K562 (cell line): ENCODE measurements at regions not wholly inside any gene's neighbourhood (a gene's known extent, or its start where the extent isn't known, plus 50 kb on each side); places are given as distances from the start of the nearest gene placed in this dataset.

Source experiments
- ATAC-seq: fragments of 200-7000 bp; cut with Tn5 transposase; 3 replicates; pipeline ENCODE4 v1.9.1; 2020; ENCODE audit warnings: moderate library complexity
- BruUV-seq: library from RNA; stranded (reverse); fragments of 400-500 nt; replicated peaks from 2 replicates; lab custom pipeline; 2021; lab: Mats Ljungman, UMichigan
- CTCF ChIA-PET: fragments of 300-600 bp; formaldehyde crosslinking; extraction: SDS; loops from one replicate; lab custom pipeline; 2021; ENCODE audit warnings: low intra/inter-chr PET ratio; lab: Yijun Ruan, JAX
- POLR2A ChIA-PET: fragments of 300-600, 350-650 bp; sonication (Branson Sonifier 250); formaldehyde crosslinking; extraction: SDS; loops from one replicate; lab custom pipeline; 2021; ENCODE audit warnings: antibody characterized with exemption, inconsistent platforms; lab: Yijun Ruan, JAX
- DNase-seq, 4 experiments: peaks; one replicate each; pipeline versions ENCODE4 v3.0.0 to v3.0.0-alpha.2; 2011 to 2018; ENCODE audit warnings: low spot score in 3 of 4, mixed read lengths in 3 of 4; ENCODE audit errors: extremely low read depth in 1 of 4
- FAIRE-seq: peaks from 2 replicates; lab custom pipeline; 2011; peaks lifted over from hg19 to GRCh38; lab: Jason Lieb, UNC
- H2AFZ ChIP-seq: 2 replicates; pipeline ENCODE4 v1.6.0; 2011; ENCODE audit warnings: low read depth, low read length, control low read depth, inconsistent platforms
- H3K27ac ChIP-seq: fragments of 200-600 bp; 3 replicates; pipeline ENCODE4 v1.8.0; 2011; ENCODE audit warnings: low read depth, mild to moderate bottlenecking, control low read depth, inconsistent platforms, low read length, moderate library complexity, mixed read lengths; ENCODE audit errors: extremely low read depth
- H3K27me3 ChIP-seq, 2 experiments: fragments of 300-600 bp in 1 of 2; 2 replicates in 1 of 2; 3 replicates in 1 of 2; pipeline versions ENCODE4 v1.6.0 to v1.8.0; 2011; ENCODE audit warnings: inconsistent platforms in 2 of 2, low read length in 2 of 2, mild to moderate bottlenecking in 1 of 2, mixed read lengths in 1 of 2, moderate library complexity in 1 of 2; ENCODE audit not compliant: control insufficient read depth in 2 of 2, insufficient read depth in 2 of 2
- H3K36me3 ChIP-seq: fragments of 300-600 bp; 3 replicates; pipeline ENCODE4 v1.8.0; 2011; ENCODE audit warnings: mild to moderate bottlenecking, low read length, inconsistent platforms; ENCODE audit not compliant: control insufficient read depth, insufficient read depth
- H3K4me1 ChIP-seq, 2 experiments: fragments of 200-600 bp in 1 of 2; replicated peaks in 1 of 2; 2 replicates in 1 of 2; 3 replicates in 1 of 2; pipeline versions ENCODE4 v1.5.1 to v1.8.0; 2011; ENCODE audit warnings: inconsistent platforms in 2 of 2, low read length in 2 of 2, mild to moderate bottlenecking in 1 of 2, mixed read lengths in 1 of 2, moderate library complexity in 1 of 2; ENCODE audit not compliant: control insufficient read depth in 2 of 2, insufficient read depth in 2 of 2
- H3K4me2 ChIP-seq: 2 replicates; pipeline ENCODE4 v1.6.1; 2011; ENCODE audit warnings: low read length, control low read depth, inconsistent platforms, mixed read lengths; ENCODE audit not compliant: insufficient read depth
- H3K4me3 ChIP-seq: fragments of 200-600 bp; sonication (generic), shearing (Covaris generic); 2 replicates; pipeline ENCODE4 v1.5.1; 2016; ENCODE audit warnings: control low read depth, inconsistent platforms
- H3K79me2 ChIP-seq: fragments of 200-600 bp; 3 replicates; pipeline ENCODE4 v1.8.0; 2011; ENCODE audit warnings: low read length, inconsistent platforms; ENCODE audit not compliant: control insufficient read depth, insufficient read depth
- H3K9ac ChIP-seq, 2 experiments: 2 replicates each; pipeline versions ENCODE4 v1.6.0 to v1.6.1; 2011; ENCODE audit warnings: low read depth in 2 of 2, low read length in 2 of 2, control low read depth in 1 of 2, inconsistent platforms in 1 of 2, mild to moderate bottlenecking in 1 of 2, mixed read lengths in 1 of 2; ENCODE audit not compliant: insufficient read depth in 1 of 2
- H3K9me1 ChIP-seq: one replicate; pipeline ENCODE4 v1.6.0; 2011; ENCODE audit warnings: inconsistent platforms, mild to moderate bottlenecking, low read length, moderate library complexity; ENCODE audit not compliant: control insufficient read depth, insufficient read depth
- H3K9me3 ChIP-seq: replicated peaks from 2 replicates; pipeline ENCODE4 v1.5.1; 2011; ENCODE audit warnings: low read depth, low read length, inconsistent platforms; ENCODE audit not compliant: control insufficient read depth, insufficient read depth
- H4K20me1 ChIP-seq: replicated peaks from 2 replicates; pipeline ENCODE4 v1.6.1; 2011; ENCODE audit warnings: low read length, inconsistent platforms, mixed read lengths; ENCODE audit not compliant: control insufficient read depth, insufficient read depth
- ARID1B ChIP-seq: fragments of 450-650 bp; IDR thresholded peaks from 2 replicates; pipeline ENCODE4 v1.6.1; 2016; ENCODE audit warnings: antibody characterized with exemption, mild to moderate bottlenecking, inconsistent platforms
- ATF7 ChIP-seq: fragments of 450-650 bp; IDR thresholded peaks from 2 replicates; pipeline ENCODE4 v1.7.1; 2014; ENCODE audit warnings: mild to moderate bottlenecking, moderate library complexity
- BCL6 ChIP-seq: fragments of 250-450 bp; sonication (Bioruptor Pico); IDR thresholded peaks from 2 replicates; pipeline ENCODE4 v1.4.0; 2020
- CBFA2T3 ChIP-seq: fragments of 450-650 bp; IDR thresholded peaks from 2 replicates; pipeline ENCODE4 v1.6.1; 2017
- CLOCK ChIP-seq: fragments of 250-450 bp; sonication (Bioruptor Pico); IDR thresholded peaks from 2 replicates; pipeline ENCODE4 v1.4.0; 2020; ENCODE audit warnings: mild to moderate bottlenecking, moderate library complexity, borderline replicate concordance
- EP400 ChIP-seq: fragments of 450-650 bp; IDR thresholded peaks from 2 replicates; pipeline ENCODE4 v1.6.1; 2017; ENCODE audit warnings: antibody characterized with exemption, mild to moderate bottlenecking, moderate library complexity
- PBX2 ChIP-seq, 2 experiments: IDR thresholded peaks in 1 of 2; conservative IDR thresholded peaks in 1 of 2; 2 replicates each; pipeline ENCODE4 v1.6.1; 2016; ENCODE audit warnings: low read depth in 2 of 2, mild to moderate bottlenecking in 1 of 2, missing compliant biosample characterization in 1 of 2, missing genetic modification characterization in 1 of 2, moderate library complexity in 1 of 2
- RBFOX2 ChIP-seq: fragments of 200-400 bp; formaldehyde crosslinking; IDR thresholded peaks from 2 replicates; pipeline ENCODE4 v1.6.1; 2017; ENCODE audit warnings: low read depth, mild to moderate bottlenecking, low read length, moderate library complexity
- RCOR1 ChIP-seq, 2 experiments: IDR thresholded peaks; 2 replicates each; pipeline ENCODE4 v1.6.1; 2012; ENCODE audit warnings: low read depth in 2 of 2, low read length in 2 of 2, borderline replicate concordance in 1 of 2, improper control_type of control experiment in 1 of 2
- ZNF316 ChIP-seq: fragments of 450-650 bp; IDR thresholded peaks from 2 replicates; pipeline ENCODE4 v1.6.1; 2016
- ZNF511 ChIP-seq: sonication (generic); formaldehyde crosslinking; IDR thresholded peaks from 2 replicates; pipeline ENCODE4 v1.8.0; 2022; ENCODE audit warnings: mild to moderate bottlenecking, missing genetic modification reagents
- ZNF592 ChIP-seq: fragments of 450-650 bp; IDR thresholded peaks from 2 replicates; pipeline ENCODE4 v1.6.1; 2017; ENCODE audit warnings: antibody characterized with exemption, mild to moderate bottlenecking
- WGBS: fragments of 100-300 bp; shearing (Covaris generic); methylation state at CpG from one replicate; pipeline ENCODE4 v1.1.6; 2016; ENCODE audit warnings: low coverage, mixed read lengths; ENCODE audit not compliant: insufficient coverage; ENCODE audit errors: missing lambda C conversion rate; 5-methylcytosine and 5-hydroxymethylcytosine counted together
- in situ Hi-C: fragments of 300-500 bp; cut with MboI; formaldehyde crosslinking; loops from 4 replicates; pipeline ENCODE4 v1.15.0; 2018; ENCODE audit warnings: inconsistent platforms, mixed read lengths
- intact Hi-C: fragments of 100-400 bp; cut with micrococcal nuclease; formaldehyde crosslinking; loops from 2 replicates; pipeline ENCODE4 v1.14.2; 2022

GRCh38 chr5:87079219-87079618, 188.5 kb upstream of the RASA1 start:
- POLR2A ChIA-PET: interaction anchor here (0.7 kb wide), 1 partner anchor 61 kb away, joined by 3 read pairs; no protein-coding TSS in a partner anchor
- Histone ChIP-seq H3K36me3 (no peaks in the 10 kb centered on the region), H3K4me3 (no peak overlapping the region), H3K79me2 (no peaks in the 10 kb centered on the region), H3K9me3 (no peaks in the 10 kb centered on the region; the same call in 1 of the 2 replicates), H3K9ac (no peak overlapping the region), H2AFZ (0 out of 2 replicates have a peak overlapping the region, but pooled peaks have one; percentile 0), H3K27me3 (no peaks in the 10 kb centered on the region), H3K4me1 (peaks cover 0 to 11% of the 10 kb centered on the region in 2 experiments; a peak in 2 of 5 replicates), H3K27ac (peak overlapping the region; percentile 0; the same call in 1 of the 3 replicates), H3K9me1 (no peaks in the 10 kb centered on the region), H3K4me2 (no peak overlapping the region), H4K20me1 (no peaks in the 10 kb centered on the region)
- BruUV-seq: no TSS peak
- ATAC-seq (peak; percentile 69), DNase-seq (peak in 2 of 4 experiments; percentile 22 to 57), FAIRE-seq (peak; percentile 65)
- 11% methylated on average over 2 of the region's 2 CpGs for WGBS
- in situ Hi-C loops: no loop called here
- intact Hi-C loops: loop anchor here (5.0 kb wide), 1 partner anchor 333 kb away; the partner anchor contains the start of gene CCNH
- CTCF ChIA-PET: interaction anchor here (0.6 kb wide), 1 partner anchor 699 kb away, joined by 3 read pairs; no protein-coding TSS in a partner anchor
- TF ChIP-seq ATF7 (no peak), ZNF511 (CRISPR knock-in tag) (no peak), ZNF592 (0 out of 2 replicates have a peak, but pooled peaks have one; percentile 17), RCOR1 (IDR thresholded peaks at IDR 0.05; ENCODE audit: borderline replicate concordance in 1 of 2, low read depth in 2 of 2, low read length in 2 of 2) (peak in 1 of 2 experiments; percentile 87; a peak in 2 of 4 replicates), PBX2 (CRISPR knock-in tag; IDR thresholded peaks at IDR 0.05; ENCODE audit: low read depth) (no peak), PBX2 (tag; conservative IDR thresholded peaks at IDR 0.05; ENCODE audit: low read depth) (peak; percentile 81), BCL6 (CRISPR knock-in tag) (no peak), EP400 (peak; percentile 47; the same call in 1 of the 2 replicates), ARID1B (peak; percentile 70), CLOCK (CRISPR knock-in tag) (no peak), CBFA2T3 (peak; percentile 48; the same call in 1 of the 2 replicates), ZNF316 (peak; percentile 70), RBFOX2 (no peak)
